ENCODE measurements at regions not wholly inside any gene's neighbourhood (a gene's known extent, or its start where the extent isn't known, plus 50 kb on each side); places are given as distances from the start of the nearest gene placed in this dataset.

GRCh38 chr12:3950714-3951320 lies 77.6 kb upstream of the PARP11 start:
- no peak for DNase-seq

GRCh38 chr12:3947781-3948180 lies 74.6 kb upstream of the PARP11 start:
- DNase-seq: no peak

DNA sequence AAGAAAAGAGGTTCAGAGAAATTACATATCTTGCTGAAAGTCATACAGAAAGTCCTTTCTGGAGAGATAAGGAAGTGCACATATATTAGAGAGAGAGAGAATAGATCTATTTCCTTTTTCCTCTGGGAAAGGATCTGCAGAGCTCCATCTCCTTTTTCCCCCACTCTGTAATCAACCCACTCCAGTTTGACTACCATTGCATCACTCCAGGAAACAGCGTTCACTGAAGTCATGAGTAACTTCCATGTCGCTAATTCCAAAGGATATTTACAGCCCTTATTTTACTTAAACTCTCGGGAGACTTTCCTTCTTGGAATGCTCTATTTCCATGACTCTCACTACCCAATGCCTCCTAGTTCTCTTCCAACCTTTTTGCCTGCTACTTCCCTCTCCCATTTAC lies 72.5 kb upstream of the PARP11 start:
- DNase-seq: no peak

DNA sequence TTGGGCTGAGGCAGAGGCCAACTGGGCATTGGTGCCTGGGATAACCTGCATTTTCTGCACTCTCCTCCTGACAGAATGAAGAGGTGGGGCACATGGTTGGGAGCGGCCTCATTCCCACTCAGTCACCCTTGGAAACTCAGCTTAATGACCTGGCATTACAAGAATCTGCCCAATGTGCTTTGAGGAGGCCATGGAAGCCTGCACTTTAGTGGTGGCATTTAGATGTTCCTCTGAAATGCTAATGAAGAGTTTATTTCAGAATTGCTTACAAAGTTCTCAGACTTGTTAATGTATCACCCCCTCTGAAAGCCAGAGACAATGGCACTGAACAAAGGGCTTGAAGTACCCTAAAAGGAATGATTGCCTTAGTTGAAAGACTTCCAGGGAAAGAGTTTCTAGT lies 71.4 kb upstream of the PARP11 start:
- no peak for DNase-seq

DNA sequence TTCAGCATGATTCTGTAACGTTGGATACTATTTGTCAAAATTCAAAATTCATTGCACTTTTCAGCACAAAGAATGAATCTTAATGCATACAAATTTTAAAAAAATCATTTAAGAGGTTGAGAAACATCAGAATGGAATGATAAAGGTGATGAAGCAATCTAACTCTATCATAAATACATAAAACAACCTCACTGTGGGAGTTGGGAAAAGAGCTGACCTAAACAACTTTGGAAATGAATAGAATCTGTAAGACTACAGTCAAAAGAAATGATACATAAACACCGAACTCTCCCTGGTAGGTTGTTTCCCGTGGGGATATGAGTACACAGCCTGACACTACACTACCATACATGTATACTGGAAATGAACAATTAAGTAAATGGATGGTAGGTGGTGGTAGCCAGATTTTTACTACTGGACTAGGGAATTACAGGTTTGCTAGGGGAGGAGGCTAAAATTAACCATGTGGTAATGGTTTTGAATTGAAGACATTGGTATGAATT lies 64.9 kb upstream of the PARP11 start:
- no peak for DNase-seq

- DNase-seq: no peak
These were observed 61.9 kb upstream of the PARP11 start for GRCh38 chr12:3935078-3935477.

DNA sequence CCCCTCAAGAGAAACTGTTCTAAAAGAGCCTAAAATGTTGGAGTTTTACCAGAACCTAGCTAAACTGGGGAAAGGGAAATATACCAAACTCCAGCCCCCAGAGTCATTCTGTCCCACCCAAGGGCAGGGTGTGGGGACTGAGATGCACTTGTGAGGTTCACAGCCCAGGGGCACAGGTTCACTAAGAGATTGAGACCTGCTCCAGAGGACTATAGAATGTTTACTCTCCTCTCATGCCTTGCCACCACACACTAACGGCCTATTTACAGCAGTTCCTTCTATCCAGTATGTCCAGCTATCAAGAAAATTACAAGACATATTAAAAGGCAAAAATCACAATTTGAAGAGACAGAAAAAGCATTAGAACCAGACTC lies 60.6 kb upstream of the PARP11 start:
- DNase-seq: no peak

- no peak for DNase-seq
These were observed 60.0 kb upstream of the PARP11 start for GRCh38 chr12:3933074-3933818.

DNA sequence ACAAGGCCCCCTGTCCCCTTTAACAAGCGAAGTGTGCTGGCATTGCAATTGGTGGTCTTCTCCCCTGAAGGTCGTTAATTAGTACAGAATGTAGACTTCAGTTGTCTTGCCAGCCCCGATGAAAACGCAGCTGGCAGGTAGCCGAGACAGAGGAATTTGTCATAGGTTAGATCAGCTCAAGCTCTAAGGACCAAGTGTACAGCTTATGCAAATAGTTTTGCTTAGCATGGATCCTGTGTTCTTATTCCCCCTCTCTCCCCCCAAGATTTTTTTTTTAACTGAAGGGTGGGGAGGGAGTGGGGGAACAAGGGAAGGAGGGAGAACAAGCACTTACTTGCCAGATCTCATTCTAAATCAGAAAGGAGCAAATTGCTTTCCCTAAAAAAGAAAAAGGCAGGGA lies 58.6 kb upstream of the PARP11 start:
- no peak for DNase-seq

- DNase-seq: no peak
These were observed 58.0 kb upstream of the PARP11 start for GRCh38 chr12:3931206-3931605.

GRCh38 chr12:3929875-3930615 lies 56.8 kb upstream of the PARP11 start:
- DNase-seq: no peak

DNA sequence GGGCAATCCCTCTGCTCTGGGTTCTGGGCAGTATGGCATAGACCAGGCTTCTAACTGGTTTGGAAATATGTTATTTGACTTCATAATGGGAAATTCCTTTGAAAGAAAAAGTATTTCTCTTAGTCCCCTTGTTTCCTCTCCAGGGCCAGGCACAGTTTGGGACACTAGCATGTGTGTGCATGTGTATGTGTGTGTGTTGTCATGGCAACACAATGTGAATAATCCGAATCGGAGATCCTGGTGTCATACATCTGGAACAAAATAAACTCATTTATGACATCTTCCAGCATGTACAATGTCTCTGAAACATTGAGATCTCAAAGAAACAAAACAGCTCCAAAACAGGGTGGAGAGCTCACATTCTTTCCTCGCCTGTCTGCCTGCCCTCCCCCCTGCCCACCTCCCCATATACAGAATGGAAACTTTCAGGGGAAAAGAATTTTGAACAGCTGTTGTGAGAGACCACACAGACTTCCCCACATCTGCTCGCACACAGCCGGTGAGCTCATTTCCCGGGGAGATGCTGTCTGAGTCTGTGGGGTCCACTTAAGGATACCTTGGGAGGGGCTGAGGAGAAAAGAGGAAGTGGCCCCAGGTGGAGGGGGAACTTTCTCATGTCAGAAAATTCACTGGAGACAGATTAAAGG lies 55.5 kb upstream of the PARP11 start:
- DNase-seq: no peak

GRCh38 chr12:3925621-3926020 lies 52.4 kb upstream of the PARP11 start:
- DNase-seq: no peak

DNA sequence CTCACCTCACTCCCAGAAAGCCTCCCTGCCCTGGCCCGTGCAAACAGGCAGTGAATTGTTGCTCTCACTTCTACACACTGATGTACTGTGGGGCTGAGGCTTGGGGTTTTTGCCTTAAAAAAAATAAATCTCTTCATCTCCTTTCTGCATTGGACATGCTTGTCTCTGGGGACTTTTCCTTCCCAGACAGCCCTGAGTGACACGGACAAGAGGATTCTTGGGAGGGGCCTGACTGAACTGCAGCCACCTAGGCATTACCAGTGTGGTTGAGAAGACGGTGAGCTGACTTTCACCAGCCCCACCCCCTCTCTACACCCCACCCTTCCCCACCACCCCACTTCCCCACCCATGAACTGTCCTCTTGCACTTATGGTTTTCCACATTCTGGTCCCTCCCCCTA lies 51.6 kb upstream of the PARP11 start:
- no peak for DNase-seq

- DNase-seq: no peak
These were observed 49.8 kb upstream of the PARP11 start for GRCh38 chr12:3923021-3923420.

All from midbrain (tissue), 1 donor.